ENCODE measurements at regions not wholly inside any gene's neighbourhood (a gene's known extent, or its start where the extent isn't known, plus 50 kb on each side); places are given as distances from the start of the nearest gene placed in this dataset.
A peak's percentile ranks its signal among the peaks of the same experiment; 100 is the strongest.

GRCh38 chr6:11925805-11926204 lies 86.3 kb upstream of the HIVEP1 start:
- Histone ChIP-seq H3K4me1 (peaks cover 0 to 6% (median 0%) of the 10 kb centered on the region in 3 donors), H3K9me3 (no peaks in the 10 kb centered on the region), H3K36me3 (no peaks in the 10 kb centered on the region), H3K27me3 (no peaks in the 10 kb centered on the region), H3K27ac (no peak overlapping the region), H3K4me3 (no peak overlapping the region)
- no peak for TF ChIP-seq CTCF (IDR thresholded peaks at IDR 0.05)
- TF ChIP-seq EP300 (IDR thresholded peaks at IDR 0.05), result no peak
- no peak for TF ChIP-seq POLR2A (IDR thresholded peaks at IDR 0.05)
- no peak for TF ChIP-seq POLR2AphosphoS5 (IDR thresholded peaks at IDR 0.05)
- ATAC-seq, result no peak
- 83 to 87% methylated on average over 6 to 9 of the region's 9 CpGs for WGBS, 2 donors (ENCODE audit: low coverage in 1 of 2)

GRCh38 chr6:11923621-11924020 lies 88.5 kb upstream of the HIVEP1 start:
- Histone ChIP-seq H3K4me3 (no peak overlapping the region), H3K27ac (no peak overlapping the region), H3K27me3 (no peaks in the 10 kb centered on the region), H3K4me1 (peaks cover 0 to 21% (median 0%) of the 10 kb centered on the region in 3 donors), H3K36me3 (no peaks in the 10 kb centered on the region), H3K9me3 (no peaks in the 10 kb centered on the region)
- TF ChIP-seq POLR2AphosphoS5 (IDR thresholded peaks at IDR 0.05) (no peak), EP300 (IDR thresholded peaks at IDR 0.05) (no peak), CTCF (IDR thresholded peaks at IDR 0.05) (no peak), POLR2A (IDR thresholded peaks at IDR 0.05) (no peak)
- 91 to 94% methylated on average over 3 of the region's 3 CpGs for WGBS, 2 donors (ENCODE audit: low coverage in 1 of 2)
- no peak for ATAC-seq

- H3K36me3 ChIP-seq, result no peaks in the 10 kb centered on the region
- no peak for ATAC-seq
- H3K27me3 ChIP-seq, result no peaks in the 10 kb centered on the region
- H3K4me1 ChIP-seq, result peaks cover 0 to 28% (median 2%) of the 10 kb centered on the region in 3 donors
- TF ChIP-seq POLR2A (IDR thresholded peaks at IDR 0.05), result no peak
- no peak for TF ChIP-seq EP300 (IDR thresholded peaks at IDR 0.05)
- no peak for TF ChIP-seq CTCF (IDR thresholded peaks at IDR 0.05)
- no peak for TF ChIP-seq POLR2AphosphoS5 (IDR thresholded peaks at IDR 0.05)
- no peak overlapping the region for H3K4me3 ChIP-seq
- no peaks in the 10 kb centered on the region for H3K9me3 ChIP-seq
- 100% methylated on average over 2 of the region's 2 CpGs for whole genome bisulfite sequencing, 2 donors (ENCODE audit: low coverage in 1 of 2)
- no peak overlapping the region for H3K27ac ChIP-seq
Measured at GRCh38 chr6:11922901-11923300, 89.2 kb upstream of the HIVEP1 start.

- H3K9me3 ChIP-seq, result no peaks in the 10 kb centered on the region
- H3K4me3 ChIP-seq, result no peak overlapping the region
- 49 to 55% methylated on average over 2 of the region's 2 CpGs for WGBS, 2 donors (ENCODE audit: low coverage in 1 of 2)
- no peaks in the 10 kb centered on the region for H3K36me3 ChIP-seq
- TF ChIP-seq EP300 (IDR thresholded peaks at IDR 0.05) (no peak), POLR2AphosphoS5 (IDR thresholded peaks at IDR 0.05) (no peak), CTCF (IDR thresholded peaks at IDR 0.05) (no peak), POLR2A (IDR thresholded peaks at IDR 0.05) (no peak)
- H3K27me3 ChIP-seq, result no peaks in the 10 kb centered on the region
- no peak for ATAC-seq
- peaks cover 0 to 30% (median 3%) of the 10 kb centered on the region in 3 donors for H3K4me1 ChIP-seq
- H3K27ac ChIP-seq, result peak overlapping the region in 2 of 4 donors; percentile 44 to 45
Measured at GRCh38 chr6:11921751-11922150, 90.4 kb upstream of the HIVEP1 start.

GRCh38 chr6:11921017-11921438 lies 91.1 kb upstream of the HIVEP1 start:
- peak; percentile 84 for ATAC-seq
- H3K27ac ChIP-seq, result peak overlapping the region in 3 of 4 donors; percentile 32 to 45 (median 44)
- no peaks in the 10 kb centered on the region for H3K36me3 ChIP-seq
- 26 to 60% methylated on average over 2 of the region's 5 CpGs for WGBS, 2 donors (ENCODE audit: low coverage in 1 of 2)
- H3K4me3 ChIP-seq, result no peak overlapping the region
- peaks cover 0 to 30% (median 3%) of the 10 kb centered on the region in 3 donors for H3K4me1 ChIP-seq
- H3K27me3 ChIP-seq, result no peaks in the 10 kb centered on the region
- no peak for TF ChIP-seq POLR2AphosphoS5 (IDR thresholded peaks at IDR 0.05)
- TF ChIP-seq POLR2A (IDR thresholded peaks at IDR 0.05), result no peak
- TF ChIP-seq EP300 (IDR thresholded peaks at IDR 0.05), result no peak
- H3K9me3 ChIP-seq, result no peaks in the 10 kb centered on the region
